ENCODE measurements at regions not wholly inside any gene's neighbourhood (a gene's known extent, or its start where the extent isn't known, plus 50 kb on each side); places are given as distances from the start of the nearest gene placed in this dataset.
"Not testable (repeated sequence)": the region's sequence is repeated elsewhere in the genome, so short reads cannot be mapped to it uniquely, and the experiment has no call there.

DNA sequence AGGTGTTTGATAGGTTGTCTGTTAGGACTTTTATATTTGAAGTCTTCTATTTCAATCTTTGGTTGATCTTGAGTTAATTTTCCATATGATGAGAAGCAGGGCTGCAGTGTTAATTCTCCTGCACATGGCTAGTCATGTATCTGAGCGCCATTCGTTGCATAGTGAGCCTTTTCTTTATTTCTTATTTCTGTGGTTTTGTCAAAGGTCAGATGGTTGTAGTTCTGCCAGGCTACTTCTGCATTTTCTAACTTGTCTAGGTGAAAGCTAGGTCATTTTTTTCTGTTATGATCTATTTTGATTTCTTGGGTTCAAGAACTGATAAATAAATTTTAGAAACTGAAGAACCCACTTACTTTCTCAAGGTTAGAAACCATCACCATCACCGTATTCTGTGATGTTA, 56.7 kb downstream of the CCDC74A start:
- Mint-ChIP-seq H3K27me3 (peaks cover 72% of the 10 kb centered on the region), H3K9me3 (no peaks in the 10 kb centered on the region)
- ATAC-seq (replicated peaks; ENCODE audit: extremely low read depth, poor library complexity, severe bottlenecking): no peak

DNA sequence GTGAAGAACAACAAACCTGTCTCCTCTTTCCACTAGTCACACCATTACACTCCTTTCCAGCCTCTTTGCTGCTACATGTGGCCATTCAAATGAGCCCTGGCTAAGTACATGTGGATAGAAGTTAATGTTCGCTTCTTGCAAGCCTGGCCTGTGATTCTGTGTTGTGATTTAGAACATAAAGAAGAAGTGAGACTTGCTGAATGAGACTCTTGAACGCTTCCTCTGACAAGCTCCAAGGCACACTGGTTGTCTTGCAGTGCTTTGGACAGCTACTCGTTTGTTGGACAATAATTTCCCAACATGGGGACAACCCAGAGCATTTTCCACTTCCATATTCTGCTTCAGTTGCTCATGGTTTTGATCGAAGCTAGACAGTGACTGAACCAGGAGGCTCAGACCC, 57.3 kb downstream of the CCDC74A start:
- ATAC-seq (replicated peaks; ENCODE audit: extremely low read depth, poor library complexity, severe bottlenecking) (no peak), DNase-seq (ENCODE audit: low spot score in 2 of 2) (no peak)
- H3K27ac Mint-ChIP-seq (ENCODE audit: low read depth): no peak overlapping the region
- no peak overlapping the region for H3K4me3 Mint-ChIP-seq
- H3K36me3 Mint-ChIP-seq (ENCODE audit: insufficient read depth): no peaks in the 10 kb centered on the region
- H3K27me3 Mint-ChIP-seq: peaks cover 67% of the 10 kb centered on the region
- H3K4me1 Mint-ChIP-seq: no peaks in the 10 kb centered on the region
- no peaks in the 10 kb centered on the region for H3K9me3 Mint-ChIP-seq

More for the DNA sequence above, 56.7 kb downstream of the CCDC74A start:
- H3K27ac Mint-ChIP-seq (ENCODE audit: low read depth): no peak overlapping the region
- DNase-seq (ENCODE audit: low spot score in 2 of 2): no peak
- H3K4me3 Mint-ChIP-seq: no peak overlapping the region
- no peaks in the 10 kb centered on the region for H3K4me1 Mint-ChIP-seq
- H3K36me3 Mint-ChIP-seq (ENCODE audit: insufficient read depth): no peaks in the 10 kb centered on the region

DNA sequence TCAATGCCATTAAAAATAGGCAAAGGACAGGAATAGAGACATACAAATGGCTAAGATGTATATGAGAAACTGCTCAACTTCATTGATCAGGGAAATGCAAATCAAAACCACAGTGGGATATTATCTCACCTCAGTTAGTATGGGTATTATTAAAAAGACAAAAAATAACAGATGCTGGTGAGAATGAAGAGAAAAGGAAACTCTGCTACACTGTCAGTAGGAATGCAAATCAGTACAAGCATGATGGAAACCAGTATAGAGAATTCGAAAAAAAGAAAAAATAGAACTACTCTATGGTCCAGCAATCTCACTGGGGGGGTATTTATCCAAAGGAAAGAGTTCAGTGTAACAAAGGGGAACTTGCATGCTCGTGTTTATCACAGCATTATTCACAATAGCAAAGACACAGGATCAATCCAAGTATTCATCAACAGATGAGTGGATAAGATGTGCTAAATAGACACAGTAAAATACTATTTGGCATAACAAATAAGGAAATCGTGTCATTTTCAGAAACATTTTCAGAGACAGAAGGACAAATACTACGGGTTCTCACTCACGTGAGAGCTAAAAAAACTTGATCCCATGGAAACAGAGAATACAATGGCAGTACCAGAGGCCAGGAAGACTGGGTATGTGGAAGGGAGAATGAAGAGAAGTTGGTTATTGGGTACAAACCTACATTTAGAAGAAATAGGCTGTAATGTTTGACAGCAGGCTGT, 60.6 kb downstream of the CCDC74A start:
- no peaks in the 10 kb centered on the region for H3K4me1 Mint-ChIP-seq
- no peak for ATAC-seq (replicated peaks; ENCODE audit: extremely low read depth, poor library complexity, severe bottlenecking)
- no peak for DNase-seq (ENCODE audit: low spot score in 2 of 2)
- no peaks in the 10 kb centered on the region for H3K36me3 Mint-ChIP-seq (ENCODE audit: insufficient read depth)
- no peak overlapping the region for H3K4me3 Mint-ChIP-seq
- peaks cover 59% of the 10 kb centered on the region for H3K27me3 Mint-ChIP-seq
- H3K27ac Mint-ChIP-seq (ENCODE audit: low read depth): no peak overlapping the region
- H3K9me3 Mint-ChIP-seq: no peaks in the 10 kb centered on the region

DNA sequence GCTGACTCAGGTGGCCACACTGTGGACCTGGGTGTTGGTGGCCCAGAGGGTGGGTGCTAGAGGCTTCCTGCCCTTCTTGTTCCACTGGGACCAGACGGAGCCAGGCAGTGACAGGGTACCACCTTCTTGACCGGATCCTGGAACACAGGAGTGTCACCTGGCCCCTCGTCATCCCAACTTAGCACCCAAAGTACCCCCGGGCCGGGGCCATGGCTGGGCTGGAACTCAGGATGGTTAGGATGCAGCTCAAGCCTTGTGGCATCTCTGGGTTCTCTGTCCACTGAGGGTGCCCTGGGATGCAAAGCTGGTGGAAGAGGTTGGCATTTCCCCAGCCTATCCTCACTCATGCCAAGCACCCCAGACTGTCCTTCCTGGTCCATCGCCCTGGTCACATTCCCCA, 61.4 kb downstream of the CCDC74A start:
- not testable (repeated sequence) for ATAC-seq (replicated peaks; ENCODE audit: extremely low read depth, poor library complexity, severe bottlenecking); H3K9me3 Mint-ChIP-seq; H3K36me3 Mint-ChIP-seq (ENCODE audit: insufficient read depth); H3K4me1 Mint-ChIP-seq; DNase-seq (ENCODE audit: low spot score in 2 of 2); H3K27ac Mint-ChIP-seq (ENCODE audit: low read depth); H3K4me3 Mint-ChIP-seq
- peaks cover 51% of the 10 kb centered on the region for H3K27me3 Mint-ChIP-seq

DNA sequence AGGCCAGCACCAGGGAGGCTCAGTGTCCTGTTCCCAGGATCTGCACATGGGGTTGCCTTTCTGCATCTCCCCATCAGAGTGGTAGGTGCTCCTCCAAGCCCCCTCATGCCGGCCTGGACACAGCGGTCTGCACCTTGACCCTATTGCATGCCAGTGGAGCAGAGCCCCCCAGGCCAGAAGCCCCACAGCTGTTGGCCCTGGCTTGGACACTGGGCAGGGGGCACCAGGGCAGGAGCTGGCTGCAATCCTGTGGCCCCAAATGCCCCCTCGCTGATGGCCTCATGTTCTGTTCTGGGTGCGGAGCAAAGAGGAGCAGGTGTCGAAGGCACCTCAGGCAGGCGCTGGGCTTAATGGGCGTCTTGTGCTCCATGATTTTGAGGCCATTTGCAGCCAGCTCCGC, 62.7 kb downstream of the CCDC74A start:
- Mint-ChIP-seq H3K9me3 (no peaks in the 10 kb centered on the region), H3K4me1 (no peaks in the 10 kb centered on the region), H3K27ac (ENCODE audit: low read depth) (no peak overlapping the region), H3K27me3 (peaks cover 44% of the 10 kb centered on the region), H3K4me3 (no peak overlapping the region), H3K36me3 (ENCODE audit: insufficient read depth) (no peaks in the 10 kb centered on the region)
- DNase-seq (ENCODE audit: low spot score in 2 of 2) (no peak), ATAC-seq (replicated peaks; ENCODE audit: extremely low read depth, poor library complexity, severe bottlenecking) (no peak)

DNA sequence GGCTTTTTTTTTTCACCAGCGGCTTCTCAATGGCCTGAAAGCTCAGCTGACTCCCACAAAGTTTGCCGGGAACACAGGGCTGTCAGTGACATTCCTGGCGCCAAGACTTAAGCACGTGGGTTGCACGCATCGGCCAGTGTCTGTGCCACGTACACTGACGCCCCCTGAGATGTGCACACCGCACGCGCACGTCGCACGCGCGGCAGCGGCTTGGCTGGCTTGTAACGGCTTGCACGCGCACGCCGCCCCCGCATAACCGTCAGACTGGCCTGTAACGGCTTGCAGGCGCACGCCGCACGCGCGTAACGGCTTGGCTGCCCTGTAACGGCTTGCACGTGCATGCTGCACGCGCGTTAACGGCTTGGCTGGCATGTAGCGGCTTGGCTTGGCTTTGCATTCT, 63.2 kb downstream of the CCDC74A start:
- Mint-ChIP-seq H3K4me1 (no peaks in the 10 kb centered on the region), H3K36me3 (ENCODE audit: insufficient read depth) (no peaks in the 10 kb centered on the region), H3K27ac (ENCODE audit: low read depth) (no peak overlapping the region), H3K4me3 (no peak overlapping the region), H3K27me3 (peaks cover 43% of the 10 kb centered on the region), H3K9me3 (no peaks in the 10 kb centered on the region)
- ATAC-seq (replicated peaks; ENCODE audit: extremely low read depth, poor library complexity, severe bottlenecking) (no peak), DNase-seq (ENCODE audit: low spot score in 2 of 2) (no peak)

DNA sequence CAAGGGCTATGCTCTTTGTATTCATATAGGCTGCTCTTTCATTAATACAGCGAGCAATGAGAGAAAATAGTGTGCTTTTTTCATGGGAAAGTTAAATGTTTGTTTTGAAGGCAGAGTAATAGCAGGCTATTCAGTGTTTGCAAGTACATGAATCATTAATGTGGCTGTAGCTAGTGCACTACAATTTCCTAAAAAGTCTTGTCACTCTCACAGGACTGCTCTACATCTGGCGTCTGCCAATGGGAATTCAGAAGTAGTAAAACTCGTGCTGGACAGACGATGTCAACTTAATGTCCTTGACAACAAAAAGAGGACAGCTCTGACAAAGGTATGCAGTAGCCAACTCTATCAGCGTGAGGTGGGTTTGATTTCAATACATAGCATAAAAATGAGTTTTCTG, 68.9 kb downstream of the CCDC74A start:
- not testable (repeated sequence) for H3K36me3 Mint-ChIP-seq (ENCODE audit: insufficient read depth); H3K9me3 Mint-ChIP-seq; ATAC-seq (replicated peaks; ENCODE audit: extremely low read depth, poor library complexity, severe bottlenecking); H3K4me3 Mint-ChIP-seq; H3K27ac Mint-ChIP-seq (ENCODE audit: low read depth); DNase-seq (ENCODE audit: low spot score in 2 of 2); H3K4me1 Mint-ChIP-seq
- peaks cover 32% of the 10 kb centered on the region for H3K27me3 Mint-ChIP-seq

DNA sequence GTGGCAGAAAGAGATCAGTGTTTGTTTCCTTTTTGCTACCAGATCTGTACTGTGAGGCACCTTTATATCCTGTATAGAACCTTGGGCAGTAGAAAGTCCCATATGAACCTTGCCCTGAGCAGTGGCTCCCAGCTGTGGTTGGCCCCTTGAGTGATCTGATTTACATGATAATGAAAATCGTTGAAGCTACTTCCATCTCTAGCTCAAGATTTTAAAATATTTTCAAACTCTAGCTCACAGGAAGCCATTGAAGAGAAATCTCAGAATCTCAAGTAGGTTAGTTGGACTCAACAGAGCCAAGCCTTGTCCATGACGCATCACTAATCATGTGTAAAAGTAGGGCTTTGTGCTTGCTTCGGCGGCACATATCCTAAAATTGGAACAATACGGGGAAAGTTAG, 74.8 kb downstream of the CCDC74A start:
- H3K4me3 Mint-ChIP-seq; H3K36me3 Mint-ChIP-seq (ENCODE audit: insufficient read depth); DNase-seq (ENCODE audit: low spot score in 2 of 2); H3K9me3 Mint-ChIP-seq; ATAC-seq (replicated peaks; ENCODE audit: extremely low read depth, poor library complexity, severe bottlenecking); H3K27ac Mint-ChIP-seq (ENCODE audit: low read depth); H3K4me1 Mint-ChIP-seq: not testable (repeated sequence)
- peaks cover 35% of the 10 kb centered on the region for H3K27me3 Mint-ChIP-seq

DNA sequence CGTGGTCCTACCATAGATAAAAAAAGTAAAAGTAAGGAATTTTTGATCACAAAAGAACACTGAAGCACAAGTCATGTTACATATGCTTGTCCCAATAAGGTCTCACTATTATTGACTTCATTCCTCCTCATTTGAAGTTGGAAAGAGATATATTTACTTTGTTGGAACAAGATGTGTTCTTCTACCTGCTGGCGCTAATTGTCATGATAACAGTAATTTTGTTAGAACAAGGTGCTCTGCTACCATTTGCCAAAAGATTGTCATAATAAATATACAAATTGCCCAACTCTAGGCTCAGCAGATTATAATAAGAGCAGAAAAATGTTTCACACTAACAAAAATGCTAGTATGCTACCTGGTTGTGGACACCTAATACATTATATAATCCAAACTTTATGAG, 77.0 kb downstream of the CCDC74A start:
- not testable (repeated sequence) for H3K27ac Mint-ChIP-seq (ENCODE audit: low read depth); H3K9me3 Mint-ChIP-seq; H3K36me3 Mint-ChIP-seq (ENCODE audit: insufficient read depth); H3K4me3 Mint-ChIP-seq; H3K4me1 Mint-ChIP-seq; DNase-seq (ENCODE audit: low spot score in 2 of 2); ATAC-seq (replicated peaks; ENCODE audit: extremely low read depth, poor library complexity, severe bottlenecking)
- H3K27me3 Mint-ChIP-seq: peaks cover 42% of the 10 kb centered on the region

DNA sequence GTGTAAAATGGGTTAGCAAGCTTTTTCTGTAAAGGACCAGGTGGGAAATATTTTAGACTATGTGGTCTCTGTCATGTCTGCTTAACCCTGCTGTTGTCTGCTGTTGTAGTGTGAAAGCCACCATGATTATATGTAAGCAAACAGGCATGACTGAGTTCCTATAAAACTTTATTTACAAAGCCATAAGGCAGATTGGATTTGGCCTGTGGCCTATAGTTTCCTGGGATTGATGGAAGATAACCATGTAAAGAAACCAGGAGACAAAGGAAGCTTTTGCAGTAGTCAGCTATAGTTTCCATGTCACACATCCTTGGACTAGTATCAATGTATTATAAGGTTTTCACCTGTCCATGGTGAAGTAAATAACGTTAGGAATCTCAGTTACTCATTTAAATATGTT, 78.7 kb downstream of the CCDC74A start:
- DNase-seq (ENCODE audit: low spot score in 2 of 2); H3K27ac Mint-ChIP-seq (ENCODE audit: low read depth); H3K4me1 Mint-ChIP-seq; H3K4me3 Mint-ChIP-seq; H3K36me3 Mint-ChIP-seq (ENCODE audit: insufficient read depth); H3K9me3 Mint-ChIP-seq; ATAC-seq (replicated peaks; ENCODE audit: extremely low read depth, poor library complexity, severe bottlenecking): not testable (repeated sequence)
- H3K27me3 Mint-ChIP-seq: peaks cover 38% of the 10 kb centered on the region

DNA sequence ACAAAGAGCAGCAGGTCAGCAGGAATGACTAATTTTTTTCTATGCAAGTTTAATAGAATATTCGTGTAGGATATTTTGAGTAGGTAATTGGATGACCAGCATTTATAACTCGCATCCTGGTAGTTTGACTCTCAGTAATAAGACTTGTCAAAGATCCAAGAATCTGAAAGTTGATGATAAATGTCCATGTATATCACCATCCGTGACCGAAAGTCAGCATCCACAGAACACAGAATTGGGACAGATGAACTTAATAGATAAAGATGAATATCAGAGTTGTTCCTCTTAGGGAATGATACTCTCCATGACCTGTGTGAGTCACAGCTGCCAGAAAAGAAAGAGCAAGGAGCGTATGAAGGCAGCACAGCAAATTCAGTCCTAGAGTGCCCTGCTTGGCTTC, 79.4 kb downstream of the CCDC74A start:
- H3K9me3 Mint-ChIP-seq; H3K36me3 Mint-ChIP-seq (ENCODE audit: insufficient read depth); H3K4me1 Mint-ChIP-seq; H3K27ac Mint-ChIP-seq (ENCODE audit: low read depth); ATAC-seq (replicated peaks; ENCODE audit: extremely low read depth, poor library complexity, severe bottlenecking); H3K4me3 Mint-ChIP-seq; DNase-seq (ENCODE audit: low spot score in 2 of 2): not testable (repeated sequence)
- H3K27me3 Mint-ChIP-seq: peaks cover 38% of the 10 kb centered on the region

DNA sequence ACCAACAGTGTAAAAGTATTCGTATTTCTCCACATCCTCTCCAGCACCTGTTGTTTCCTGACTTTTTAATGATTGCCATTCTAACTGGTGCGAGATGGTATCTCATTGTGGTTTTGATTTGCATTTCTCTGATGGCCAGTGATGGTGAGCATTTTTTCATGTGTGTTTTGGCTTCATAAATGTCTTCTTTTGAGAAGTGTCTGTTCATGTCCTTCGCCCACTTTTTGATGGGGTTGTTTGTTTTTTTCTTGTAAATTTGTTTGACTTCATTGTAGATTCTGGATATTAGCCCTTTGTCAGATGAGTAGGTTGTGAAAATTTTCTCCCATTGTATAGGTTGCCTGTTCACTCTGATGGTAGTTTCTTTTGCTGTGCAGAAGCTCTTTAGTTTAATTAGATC, 86.9 kb downstream of the CCDC74A start:
- H3K4me3 Mint-ChIP-seq; ATAC-seq (replicated peaks; ENCODE audit: extremely low read depth, poor library complexity, severe bottlenecking); H3K36me3 Mint-ChIP-seq (ENCODE audit: insufficient read depth); H3K27ac Mint-ChIP-seq (ENCODE audit: low read depth); H3K4me1 Mint-ChIP-seq; DNase-seq (ENCODE audit: low spot score in 2 of 2); H3K9me3 Mint-ChIP-seq: not testable (repeated sequence)
- H3K27me3 Mint-ChIP-seq: peaks cover 31% of the 10 kb centered on the region

DNA sequence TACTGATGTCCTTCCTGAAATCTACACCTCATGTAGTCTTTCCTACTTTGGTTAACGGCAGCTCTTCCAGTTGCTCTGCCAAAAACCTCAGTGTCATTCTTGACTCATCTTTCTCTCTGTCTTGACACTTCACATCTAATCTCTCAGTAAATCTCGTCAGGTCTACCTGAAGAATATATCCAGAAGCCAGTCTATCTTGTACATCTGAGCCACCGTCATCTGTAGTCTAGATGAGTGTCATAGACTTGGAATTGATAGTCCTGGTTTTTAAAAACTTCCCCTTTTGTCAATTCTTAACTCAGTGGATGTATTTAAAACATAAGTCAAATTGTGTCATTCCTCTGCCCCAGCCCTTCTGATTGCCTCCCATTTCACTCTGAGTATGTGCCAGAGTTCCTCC, 90.6 kb downstream of the CCDC74A start:
- not testable (repeated sequence) for DNase-seq (ENCODE audit: low spot score in 2 of 2); ATAC-seq (replicated peaks; ENCODE audit: extremely low read depth, poor library complexity, severe bottlenecking); H3K36me3 Mint-ChIP-seq (ENCODE audit: insufficient read depth); H3K4me1 Mint-ChIP-seq; H3K4me3 Mint-ChIP-seq; H3K27ac Mint-ChIP-seq (ENCODE audit: low read depth); H3K9me3 Mint-ChIP-seq
- peaks cover 49% of the 10 kb centered on the region for H3K27me3 Mint-ChIP-seq

All from central memory CD8-positive, alpha-beta T cell (primary cell).